NB4 (cell line): ENCODE measurements at regions not wholly inside any gene's neighbourhood (a gene's known extent, or its start where the extent isn't known, plus 50 kb on each side); places are given as distances from the start of the nearest gene placed in this dataset.

Source experiments
- DNase-seq: peaks from one replicate; pipeline ENCODE4 v3.0.0; 2010; ENCODE audit warnings: low read depth
- H3K4me3 ChIP-seq: one replicate; pipeline ENCODE4 v1.5.1; 2011; ENCODE audit warnings: mild to moderate bottlenecking, low read depth, low read length, moderate library complexity
- CTCF ChIP-seq: IDR thresholded peaks from one replicate; pipeline ENCODE4 v1.5.1; 2012; ENCODE audit warnings: low read depth, low read length
- MAX ChIP-seq: IDR thresholded peaks from 2 replicates; pipeline ENCODE4 v1.6.1; 2011; ENCODE audit warnings: low read depth, low read length
- MYC ChIP-seq: IDR thresholded peaks from 2 replicates; pipeline ENCODE4 v1.6.1; 2011; ENCODE audit warnings: low read depth, low read length
- POLR2A ChIP-seq: IDR thresholded peaks from 2 replicates; pipeline ENCODE4 v1.6.1; 2011; ENCODE audit warnings: mild to moderate bottlenecking; ENCODE audit not compliant: insufficient read length; ENCODE audit errors: extremely low read depth

DNA sequence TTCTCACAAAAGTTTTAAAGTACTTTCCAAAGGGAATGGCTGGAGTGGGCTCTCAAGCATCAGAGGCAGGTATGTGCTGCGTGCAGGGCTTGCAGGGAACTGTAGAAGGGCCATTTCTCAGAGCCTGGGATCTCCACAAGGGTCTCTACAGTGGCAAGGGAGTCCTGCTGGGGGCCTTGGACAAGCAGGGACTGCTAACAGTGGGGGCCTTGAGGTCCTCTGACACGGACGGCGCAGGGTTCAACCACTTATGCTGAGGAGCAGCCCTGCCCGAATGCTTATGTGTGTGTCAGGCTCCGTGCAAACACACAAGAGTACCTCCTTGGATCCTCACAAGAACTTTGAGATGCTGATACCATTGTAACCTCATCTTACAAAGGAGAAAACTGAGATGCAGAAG, 342.1 kb upstream of the COBL start:
- TF ChIP-seq CTCF (no peak), MYC (no peak), POLR2A (no peak), MAX (no peak)
- no peak for DNase-seq
- no peak overlapping the region for H3K4me3 ChIP-seq

- no peak for TF ChIP-seq CTCF
- no peak for TF ChIP-seq MAX
- no peak for TF ChIP-seq POLR2A
- no peak overlapping the region for H3K4me3 ChIP-seq
- no peak for DNase-seq
Measured at GRCh38 chr7:51647931-51648351, 331.3 kb upstream of the COBL start.

- TF ChIP-seq MAX (no peak), MYC (no peak), CTCF (no peak), POLR2A (no peak)
- DNase-seq, result no peak
- no peak overlapping the region for H3K4me3 ChIP-seq
Measured at GRCh38 chr7:51647486-51647885, 330.9 kb upstream of the COBL start.

- DNase-seq, result no peak
- no peak for TF ChIP-seq CTCF
- TF ChIP-seq MYC, result no peak
- TF ChIP-seq POLR2A, result no peak
- no peak for TF ChIP-seq MAX
- H3K4me3 ChIP-seq, result no peak overlapping the region
Measured at GRCh38 chr7:51645702-51646298, 329.2 kb upstream of the COBL start.

DNA sequence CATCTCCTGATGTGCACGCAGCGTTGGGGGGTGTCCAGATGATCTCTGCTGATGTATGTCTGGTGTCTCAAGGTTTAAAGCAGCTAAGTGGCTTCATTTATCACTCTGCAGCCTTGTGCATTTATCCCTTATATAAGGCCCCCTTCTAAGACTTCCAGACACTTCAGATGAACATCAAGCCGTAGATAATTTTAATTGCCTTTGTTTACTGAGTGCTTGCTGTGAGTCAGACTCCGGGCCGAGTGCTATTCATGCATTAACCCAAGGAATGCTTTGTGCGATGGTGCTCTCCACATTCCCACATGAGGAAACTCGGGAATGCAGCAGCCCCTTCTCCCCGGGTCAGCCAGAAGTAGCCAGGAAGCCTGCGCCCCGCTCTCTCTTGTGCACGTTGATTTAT, 328.6 kb upstream of the COBL start:
- no peak overlapping the region for H3K4me3 ChIP-seq
- TF ChIP-seq MYC (no peak), CTCF (no peak), POLR2A (no peak), MAX (no peak)
- DNase-seq, result no peak
